Gastrocnemius medialis (tissue), 4 donors: ENCODE measurements at regions not wholly inside any gene's neighbourhood (a gene's known extent, or its start where the extent isn't known, plus 50 kb on each side); places are given as distances from the start of the nearest gene placed in this dataset.

ENCODE experiments used
- CTCF ChIP-seq, 5 experiments: fragments of 450-650 bp in 3 of 5; fragments of 200-600 bp in 2 of 5; sonication (generic) in 2 of 5; IDR thresholded peaks in 4 of 5; conservative IDR thresholded peaks in 1 of 5; 1 replicate in 4 of 5; 2 replicates in 1 of 5; pipeline ENCODE4 v1.5.1; 2016 to 2019; ENCODE audit warnings: antibody characterized with exemption in 5 of 5, mild to moderate bottlenecking in 3 of 5, moderate library complexity in 3 of 5
- POLR2A ChIP-seq, 2 donors: fragments of 450-650 bp; IDR thresholded peaks; one replicate each; pipeline ENCODE4 v1.6.1; 2017; ENCODE audit warnings: antibody characterized with exemption in 2 of 2, mild to moderate bottlenecking in 2 of 2, moderate library complexity in 2 of 2

DNA sequence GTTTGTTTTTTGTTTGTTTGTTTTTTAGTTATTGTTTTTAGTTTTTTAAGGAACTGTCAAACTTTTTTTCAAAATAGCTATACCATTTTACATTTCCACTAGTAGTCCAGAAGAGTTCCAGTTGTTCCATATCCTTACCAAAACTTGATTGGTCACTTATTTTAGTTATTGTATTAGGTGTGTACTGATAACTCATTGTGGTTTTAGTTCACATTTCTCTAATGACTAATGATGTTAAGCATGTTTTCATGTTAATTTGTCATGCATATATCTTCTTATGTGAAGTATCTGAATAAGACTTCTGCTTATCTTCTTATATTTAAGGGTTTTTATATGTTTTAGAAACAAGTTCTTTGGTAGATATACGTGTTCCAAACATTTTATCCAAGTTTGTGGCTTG is 89.5 kb downstream of the CD200R1L start:
- TF ChIP-seq CTCF (IDR thresholded peaks at IDR 0.05 in 4 of 5, conservative IDR thresholded peaks at IDR 0.05 in 1 of 5) (no peak), POLR2A (IDR thresholded peaks at IDR 0.05) (no peak)
